Fibroblast of lung (primary cell): ENCODE measurements at regions not wholly inside any gene's neighbourhood (a gene's known extent, or its start where the extent isn't known, plus 50 kb on each side); places are given as distances from the start of the nearest gene placed in this dataset.
A peak's percentile ranks its signal among the peaks of the same experiment; 100 is the strongest.

ENCODE experiments used
- DNase-seq, 2 donors: peaks; one replicate each; pipeline versions ENCODE4 v3.0.0 to v3.0.0-alpha.2; 2010; ENCODE audit warnings: low read depth in 2 of 2
- H2AFZ ChIP-seq: 2 replicates; pipeline ENCODE4 v1.5.1; 2012; ENCODE audit warnings: low read length, control low read depth, inconsistent platforms
- H3K27ac ChIP-seq: 2 replicates; pipeline ENCODE4 v1.5.1; 2011; ENCODE audit warnings: low read length, control low read depth; ENCODE audit not compliant: insufficient read depth
- H3K27me3 ChIP-seq: 2 replicates; pipeline ENCODE4 v1.5.1; 2011; ENCODE audit warnings: mild to moderate bottlenecking, low read length; ENCODE audit not compliant: control insufficient read depth, insufficient read depth
- H3K36me3 ChIP-seq: 2 replicates; pipeline ENCODE4 v1.5.1; 2011; ENCODE audit warnings: low read length; ENCODE audit not compliant: control insufficient read depth, insufficient read depth
- H3K4me1 ChIP-seq: 2 replicates; pipeline ENCODE4 v1.5.1; 2011; ENCODE audit warnings: low read length; ENCODE audit not compliant: control insufficient read depth, insufficient read depth; ENCODE audit errors: extremely low read depth
- H3K4me2 ChIP-seq: 2 replicates; pipeline ENCODE4 v1.5.1; 2011; ENCODE audit warnings: low read length, control low read depth; ENCODE audit not compliant: insufficient read depth; ENCODE audit errors: extremely low read depth
- H3K4me3 ChIP-seq, 4 experiments: fragments of 200-600 bp in 1 of 4; sonication (generic) in 1 of 4; replicated peaks in 1 of 4; 2 replicates each; pipeline ENCODE4 v1.5.1; 2011 to 2016; ENCODE audit warnings: low read length in 4 of 4, low read depth in 3 of 4, mild to moderate bottlenecking in 3 of 4, control low read depth in 2 of 4, inconsistent platforms in 1 of 4, mixed read lengths in 1 of 4; ENCODE audit not compliant: insufficient read depth in 1 of 4; ENCODE audit errors: control extremely low read depth in 1 of 4
- H3K79me2 ChIP-seq: 2 replicates; pipeline ENCODE4 v1.5.1; 2012; ENCODE audit warnings: mild to moderate bottlenecking, low read length, inconsistent platforms; ENCODE audit not compliant: control insufficient read depth, insufficient read depth
- H3K9ac ChIP-seq: 2 replicates; pipeline ENCODE4 v1.5.1; 2011; ENCODE audit warnings: mild to moderate bottlenecking, low read length, control low read depth; ENCODE audit not compliant: insufficient read depth
- H3K9me3 ChIP-seq: 2 replicates; pipeline ENCODE4 v1.5.1; 2012; ENCODE audit warnings: low read depth, low read length; ENCODE audit not compliant: control insufficient read depth, insufficient read depth
- H4K20me1 ChIP-seq: 2 replicates; pipeline ENCODE4 v1.5.1; 2011; ENCODE audit warnings: low read length; ENCODE audit not compliant: control insufficient read depth, insufficient read depth; ENCODE audit errors: extremely low read depth
- EZH2 ChIP-seq: IDR thresholded peaks from 2 replicates; pipeline ENCODE4 v1.5.1; 2012; ENCODE audit warnings: low read length, control low read depth, mild to moderate bottlenecking; ENCODE audit errors: missing control alignments
- TF ChIP-seq, protein P1 (sequence below), 2 donors: IDR thresholded peaks in 1 of 2; conservative IDR thresholded peaks in 1 of 2; 1 replicate in 1 of 2; 2 replicates in 1 of 2; pipeline ENCODE4 v1.5.1; 2011 to 2012; ENCODE audit warnings: low read length in 2 of 2, control low read depth in 1 of 2, inconsistent platforms in 1 of 2, low read depth in 1 of 2, mild to moderate bottlenecking in 1 of 2

DNA sequence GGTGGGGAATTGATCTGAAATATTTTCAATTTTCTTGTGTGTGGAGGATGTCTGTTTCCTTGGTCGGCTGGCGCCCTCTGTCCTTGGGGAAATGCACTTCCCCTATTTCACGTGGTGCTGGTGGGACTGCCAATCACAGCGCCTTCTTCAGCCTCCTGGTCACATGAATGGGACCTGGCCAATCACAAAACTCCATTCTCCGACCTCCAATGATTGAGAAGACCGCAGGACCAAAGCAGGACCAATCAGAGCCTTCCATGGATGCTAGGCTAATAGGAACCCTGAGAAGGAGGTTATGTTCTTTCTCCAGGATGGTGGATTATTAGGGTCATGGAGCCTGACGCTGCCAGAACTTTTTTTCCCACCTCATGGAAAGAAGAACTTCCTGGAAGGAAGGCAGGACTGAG lies 188.7 kb downstream of the TTC8 start:
- H3K4me2 ChIP-seq = no peak overlapping the region
- peak in 1 of 2 donors; percentile 44 for DNase-seq
- H3K27ac ChIP-seq = no peak overlapping the region
- H2AFZ ChIP-seq = no peak overlapping the region
- no peaks in the 10 kb centered on the region for H3K27me3 ChIP-seq
- no peak overlapping the region for H3K4me3 ChIP-seq
- H3K36me3 ChIP-seq = no peaks in the 10 kb centered on the region
- no peaks in the 10 kb centered on the region for H3K9me3 ChIP-seq
- H3K9ac ChIP-seq = no peak overlapping the region
- no peaks in the 10 kb centered on the region for H4K20me1 ChIP-seq
- no peaks in the 10 kb centered on the region for H3K79me2 ChIP-seq
- no peaks in the 10 kb centered on the region for H3K4me1 ChIP-seq
- TF ChIP-seq, protein P1, sequence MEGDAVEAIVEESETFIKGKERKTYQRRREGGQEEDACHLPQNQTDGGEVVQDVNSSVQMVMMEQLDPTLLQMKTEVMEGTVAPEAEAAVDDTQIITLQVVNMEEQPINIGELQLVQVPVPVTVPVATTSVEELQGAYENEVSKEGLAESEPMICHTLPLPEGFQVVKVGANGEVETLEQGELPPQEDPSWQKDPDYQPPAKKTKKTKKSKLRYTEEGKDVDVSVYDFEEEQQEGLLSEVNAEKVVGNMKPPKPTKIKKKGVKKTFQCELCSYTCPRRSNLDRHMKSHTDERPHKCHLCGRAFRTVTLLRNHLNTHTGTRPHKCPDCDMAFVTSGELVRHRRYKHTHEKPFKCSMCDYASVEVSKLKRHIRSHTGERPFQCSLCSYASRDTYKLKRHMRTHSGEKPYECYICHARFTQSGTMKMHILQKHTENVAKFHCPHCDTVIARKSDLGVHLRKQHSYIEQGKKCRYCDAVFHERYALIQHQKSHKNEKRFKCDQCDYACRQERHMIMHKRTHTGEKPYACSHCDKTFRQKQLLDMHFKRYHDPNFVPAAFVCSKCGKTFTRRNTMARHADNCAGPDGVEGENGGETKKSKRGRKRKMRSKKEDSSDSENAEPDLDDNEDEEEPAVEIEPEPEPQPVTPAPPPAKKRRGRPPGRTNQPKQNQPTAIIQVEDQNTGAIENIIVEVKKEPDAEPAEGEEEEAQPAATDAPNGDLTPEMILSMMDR (conservative IDR thresholded peaks at IDR 0.05 in 1 of 2, IDR thresholded peaks at IDR 0.05 in 1 of 2; ENCODE audit: low read depth in 1 of 2, low read length in 2 of 2) = peak; percentile 18 to 48
- no peak for TF ChIP-seq EZH2

DNA sequence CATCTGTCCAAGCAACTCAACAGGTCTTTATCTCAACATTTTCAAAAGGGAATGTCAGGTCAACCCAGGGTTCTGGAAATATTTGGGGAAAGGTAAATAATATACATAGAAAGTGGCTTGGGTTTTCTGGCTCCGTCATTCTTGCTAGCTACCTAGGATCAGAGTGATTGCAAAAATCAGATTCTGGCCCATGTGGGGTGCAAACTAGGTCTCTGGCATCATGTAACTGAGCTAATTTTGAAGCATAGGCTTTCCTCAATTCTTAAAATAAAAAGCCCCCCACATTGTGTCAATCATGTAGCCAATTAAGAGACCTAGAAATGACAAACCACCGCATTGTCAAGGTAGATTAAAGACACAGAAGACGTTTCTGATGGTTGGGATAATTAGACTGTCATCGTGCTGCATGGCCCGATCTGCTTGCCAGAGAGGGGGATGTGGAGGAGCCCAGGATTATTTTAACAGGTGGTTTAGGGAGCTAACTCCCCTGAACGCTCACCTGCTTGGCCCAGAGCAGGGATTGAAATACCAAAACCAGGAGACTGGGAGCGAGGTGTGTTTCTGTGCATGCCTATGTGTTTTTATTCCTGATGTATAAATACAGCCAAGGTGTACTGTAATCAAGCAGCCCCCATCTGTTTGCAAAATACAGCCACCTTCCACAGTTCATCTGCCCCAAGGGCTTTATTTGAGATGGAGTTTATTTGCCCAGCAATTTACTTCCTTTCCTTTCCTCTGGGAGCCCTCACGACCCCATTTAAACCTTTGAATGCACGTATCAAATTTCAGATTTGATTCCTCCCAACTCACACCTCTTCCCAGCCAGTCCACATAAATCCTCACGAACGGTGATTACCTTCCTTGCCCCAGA lies 189.5 kb downstream of the TTC8 start:
- H3K79me2 ChIP-seq = no peaks in the 10 kb centered on the region
- no peaks in the 10 kb centered on the region for H3K36me3 ChIP-seq
- H3K27ac ChIP-seq = no peak overlapping the region
- no peak for DNase-seq
- no peak overlapping the region for H3K9ac ChIP-seq
- no peak overlapping the region for H3K4me3 ChIP-seq
- no peaks in the 10 kb centered on the region for H3K4me1 ChIP-seq
- no peak overlapping the region for H3K4me2 ChIP-seq
- no peaks in the 10 kb centered on the region for H3K9me3 ChIP-seq
- no peaks in the 10 kb centered on the region for H3K27me3 ChIP-seq
- TF ChIP-seq, protein P1 (conservative IDR thresholded peaks at IDR 0.05 in 1 of 2, IDR thresholded peaks at IDR 0.05 in 1 of 2; ENCODE audit: low read depth in 1 of 2, low read length in 2 of 2) = no peak
- TF ChIP-seq EZH2 = no peak
- H4K20me1 ChIP-seq = no peaks in the 10 kb centered on the region
- no peak overlapping the region for H2AFZ ChIP-seq

DNA sequence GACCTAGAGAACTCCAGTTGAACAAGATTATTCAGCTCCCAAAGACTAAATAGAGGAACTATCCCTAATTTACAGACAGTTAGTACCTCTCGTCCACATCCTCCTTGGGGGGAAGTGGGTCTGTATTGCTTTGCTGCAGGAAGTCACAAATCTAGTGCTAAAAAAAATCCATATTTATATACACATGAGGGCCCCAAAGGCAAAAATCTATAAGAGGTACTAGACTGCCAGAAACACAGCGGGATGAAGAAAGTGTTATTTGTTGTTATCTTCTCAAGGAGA lies 190.1 kb downstream of the TTC8 start:
- Histone ChIP-seq H3K4me1 (no peaks in the 10 kb centered on the region), H3K79me2 (no peaks in the 10 kb centered on the region), H3K27me3 (no peaks in the 10 kb centered on the region), H3K4me2 (no peak overlapping the region), H3K36me3 (no peaks in the 10 kb centered on the region), H4K20me1 (no peaks in the 10 kb centered on the region), H3K4me3 (no peak overlapping the region), H3K9me3 (no peaks in the 10 kb centered on the region), H3K9ac (no peak overlapping the region), H2AFZ (no peak overlapping the region), H3K27ac (no peak overlapping the region)
- no peak for DNase-seq
- TF ChIP-seq EZH2 = no peak
- TF ChIP-seq, protein P1 (conservative IDR thresholded peaks at IDR 0.05 in 1 of 2, IDR thresholded peaks at IDR 0.05 in 1 of 2; ENCODE audit: low read depth in 1 of 2, low read length in 2 of 2) = no peak
